ENCODE measurements at regions not wholly inside any gene's neighbourhood (a gene's known extent, or its start where the extent isn't known, plus 50 kb on each side); places are given as distances from the start of the nearest gene placed in this dataset.

GRCh38 chr2:142602418-142602989 lies 275.0 kb upstream of the KYNU start:
- no peaks in the 10 kb centered on the region for H3K4me1 ChIP-seq (ENCODE audit: control insufficient read depth, low read length)
- H4K20me1 ChIP-seq (ENCODE audit: control insufficient read depth, insufficient read depth, low read depth, low read length) = no peaks in the 10 kb centered on the region
- no peaks in the 10 kb centered on the region for H3K9me3 ChIP-seq (ENCODE audit: control insufficient read depth, insufficient read depth, low read length)
- TF ChIP-seq, protein P1, sequence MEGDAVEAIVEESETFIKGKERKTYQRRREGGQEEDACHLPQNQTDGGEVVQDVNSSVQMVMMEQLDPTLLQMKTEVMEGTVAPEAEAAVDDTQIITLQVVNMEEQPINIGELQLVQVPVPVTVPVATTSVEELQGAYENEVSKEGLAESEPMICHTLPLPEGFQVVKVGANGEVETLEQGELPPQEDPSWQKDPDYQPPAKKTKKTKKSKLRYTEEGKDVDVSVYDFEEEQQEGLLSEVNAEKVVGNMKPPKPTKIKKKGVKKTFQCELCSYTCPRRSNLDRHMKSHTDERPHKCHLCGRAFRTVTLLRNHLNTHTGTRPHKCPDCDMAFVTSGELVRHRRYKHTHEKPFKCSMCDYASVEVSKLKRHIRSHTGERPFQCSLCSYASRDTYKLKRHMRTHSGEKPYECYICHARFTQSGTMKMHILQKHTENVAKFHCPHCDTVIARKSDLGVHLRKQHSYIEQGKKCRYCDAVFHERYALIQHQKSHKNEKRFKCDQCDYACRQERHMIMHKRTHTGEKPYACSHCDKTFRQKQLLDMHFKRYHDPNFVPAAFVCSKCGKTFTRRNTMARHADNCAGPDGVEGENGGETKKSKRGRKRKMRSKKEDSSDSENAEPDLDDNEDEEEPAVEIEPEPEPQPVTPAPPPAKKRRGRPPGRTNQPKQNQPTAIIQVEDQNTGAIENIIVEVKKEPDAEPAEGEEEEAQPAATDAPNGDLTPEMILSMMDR (IDR thresholded peaks at IDR 0.05; ENCODE audit: low read depth, low read length, poor library complexity, severe bottlenecking) = no peak
- TF ChIP-seq EZH2phosphoT487 (IDR thresholded peaks at IDR 0.05; ENCODE audit: borderline replicate concordance, low read length) = no peak
- no peak overlapping the region for H3K4me2 ChIP-seq (ENCODE audit: low read length)
- H3K4me3 ChIP-seq (ENCODE audit: low read length) = no peak overlapping the region
- no peaks in the 10 kb centered on the region for H3K36me3 ChIP-seq (ENCODE audit: control insufficient read depth, low read length)
- H3K27ac ChIP-seq (ENCODE audit: low read depth, low read length) = no peak overlapping the region
- no peaks in the 10 kb centered on the region for H3K9me2 ChIP-seq (replicated peaks; ENCODE audit: control insufficient read depth, low read length)
- H3K27me3 ChIP-seq (ENCODE audit: control insufficient read depth, low read length) = peaks cover 3% of the 10 kb centered on the region
- no peaks in the 10 kb centered on the region for H3F3A ChIP-seq (ENCODE audit: control insufficient read depth, insufficient read depth)
- no peaks in the 10 kb centered on the region for H3K79me2 ChIP-seq (ENCODE audit: control insufficient read depth, low read length)

- Histone ChIP-seq H3K9me3 (ENCODE audit: control insufficient read depth, insufficient read depth, low read length) (no peaks in the 10 kb centered on the region), H3K79me2 (ENCODE audit: control insufficient read depth, low read length) (no peaks in the 10 kb centered on the region), H3K9me2 (replicated peaks; ENCODE audit: control insufficient read depth, low read length) (no peaks in the 10 kb centered on the region), H3F3A (ENCODE audit: control insufficient read depth, insufficient read depth) (no peaks in the 10 kb centered on the region), H3K27me3 (ENCODE audit: control insufficient read depth, low read length) (peaks cover 3% of the 10 kb centered on the region), H3K4me1 (ENCODE audit: control insufficient read depth, low read length) (no peaks in the 10 kb centered on the region), H3K4me3 (ENCODE audit: low read length) (no peak overlapping the region), H3K4me2 (ENCODE audit: low read length) (no peak overlapping the region), H4K20me1 (ENCODE audit: control insufficient read depth, insufficient read depth, low read depth, low read length) (no peaks in the 10 kb centered on the region), H3K36me3 (ENCODE audit: control insufficient read depth, low read length) (no peaks in the 10 kb centered on the region), H3K27ac (ENCODE audit: low read depth, low read length) (no peak overlapping the region)
- TF ChIP-seq EZH2phosphoT487 (IDR thresholded peaks at IDR 0.05; ENCODE audit: borderline replicate concordance, low read length) = no peak
- TF ChIP-seq, protein P1 (IDR thresholded peaks at IDR 0.05; ENCODE audit: low read depth, low read length, poor library complexity, severe bottlenecking) = no peak
Observed at GRCh38 chr2:142601794-142602193, 275.7 kb upstream of the KYNU start.

DNA sequence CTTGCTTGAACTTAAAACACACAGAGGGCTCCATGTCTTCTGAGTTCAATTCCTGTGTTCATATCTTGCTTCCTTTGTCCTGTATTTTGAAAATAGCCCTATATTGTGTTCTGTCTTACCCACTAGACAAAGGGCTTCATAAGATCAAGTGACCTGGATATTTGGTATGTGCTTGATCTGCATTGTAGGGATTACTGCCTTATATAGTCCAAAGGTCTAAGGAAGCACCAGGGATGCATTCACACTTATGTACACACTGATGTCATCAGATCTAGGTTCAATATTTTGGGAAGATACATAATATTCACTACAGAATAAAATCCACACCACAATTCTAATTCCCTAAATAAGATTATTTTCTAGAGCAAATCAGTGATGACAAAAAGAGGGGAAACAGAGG lies 278.0 kb upstream of the KYNU start:
- no peaks in the 10 kb centered on the region for H3K4me1 ChIP-seq (ENCODE audit: control insufficient read depth, low read length)
- no peak overlapping the region for H3K27ac ChIP-seq (ENCODE audit: low read depth, low read length)
- no peaks in the 10 kb centered on the region for H3K36me3 ChIP-seq (ENCODE audit: control insufficient read depth, low read length)
- H3K27me3 ChIP-seq (ENCODE audit: control insufficient read depth, low read length) = peaks cover 3% of the 10 kb centered on the region
- no peaks in the 10 kb centered on the region for H3K79me2 ChIP-seq (ENCODE audit: control insufficient read depth, low read length)
- no peak overlapping the region for H3K4me2 ChIP-seq (ENCODE audit: low read length)
- H3K9me2 ChIP-seq (replicated peaks; ENCODE audit: control insufficient read depth, low read length) = no peaks in the 10 kb centered on the region
- TF ChIP-seq EZH2phosphoT487 (IDR thresholded peaks at IDR 0.05; ENCODE audit: borderline replicate concordance, low read length) = no peak
- TF ChIP-seq, protein P1 (IDR thresholded peaks at IDR 0.05; ENCODE audit: low read depth, low read length, poor library complexity, severe bottlenecking) = no peak
- H3K4me3 ChIP-seq (ENCODE audit: low read length) = no peak overlapping the region
- H3F3A ChIP-seq (ENCODE audit: control insufficient read depth, insufficient read depth) = no peaks in the 10 kb centered on the region
- H4K20me1 ChIP-seq (ENCODE audit: control insufficient read depth, insufficient read depth, low read depth, low read length) = no peaks in the 10 kb centered on the region
- H3K9me3 ChIP-seq (ENCODE audit: control insufficient read depth, insufficient read depth, low read length) = no peaks in the 10 kb centered on the region

Data from DOHH2 (cell line).